Neural cell (in vitro differentiated cells): ENCODE measurements at regions not wholly inside any gene's neighbourhood (a gene's known extent, or its start where the extent isn't known, plus 50 kb on each side); places are given as distances from the start of the nearest gene placed in this dataset.

ENCODE experiments used
- H2AFZ ChIP-seq: fragments of 200-600, 300-800 bp; sonication (generic), shearing (Covaris generic); 2 replicates; pipeline ENCODE4 v1.6.0; 2014; ENCODE audit warnings: low read depth, mild to moderate bottlenecking, antibody characterized with exemption, low read length, moderate library complexity
- H3F3A ChIP-seq: fragments of 200-600 bp; shearing (Covaris generic); 2 replicates; pipeline ENCODE4 v1.6.1; 2016; ENCODE audit warnings: mild to moderate bottlenecking, moderate library complexity, mixed read lengths, antibody characterized with exemption, low read length; ENCODE audit not compliant: insufficient read depth, poor library complexity, severe bottlenecking
- H3K27ac ChIP-seq: fragments of 200-600, 300-800 bp; sonication (generic), shearing (Covaris generic); 2 replicates; pipeline ENCODE4 v1.5.1; 2014; ENCODE audit warnings: mild to moderate bottlenecking, low read length, moderate library complexity
- H3K27me3 ChIP-seq: fragments of 300-800, 200-600 bp; sonication (generic), shearing (Covaris generic); 2 replicates; pipeline ENCODE4 v1.6.0; 2014; ENCODE audit warnings: mild to moderate bottlenecking, low read depth, low read length, moderate library complexity; ENCODE audit not compliant: insufficient read depth
- H3K36me3 ChIP-seq: fragments of 300-800, 200-600 bp; sonication (generic), shearing (Covaris generic); 2 replicates; pipeline ENCODE4 v1.5.1; 2014; ENCODE audit warnings: mild to moderate bottlenecking, antibody characterized with exemption, low read length, moderate library complexity; ENCODE audit not compliant: insufficient read depth
- H3K4me2 ChIP-seq: fragments of 300-800, 200-600 bp; sonication (generic), shearing (Covaris generic); 2 replicates; pipeline ENCODE4 v1.6.0; 2014; ENCODE audit warnings: mild to moderate bottlenecking, low read length
- H3K4me3 ChIP-seq: fragments of 300-800, 200-600 bp; sonication (generic), shearing (Covaris generic); 2 replicates; pipeline ENCODE4 v1.5.1; 2014; ENCODE audit warnings: mild to moderate bottlenecking, low read length, moderate library complexity
- H3K79me2 ChIP-seq: fragments of 200-600 bp; shearing (Covaris generic); replicated peaks from 2 replicates; pipeline ENCODE4 v1.6.0; 2014; ENCODE audit warnings: mild to moderate bottlenecking, low read length, moderate library complexity; ENCODE audit not compliant: insufficient read depth
- H3K9ac ChIP-seq: fragments of 300-800, 200-600 bp; sonication (generic), shearing (Covaris generic); 2 replicates; pipeline ENCODE4 v1.6.1; 2016; ENCODE audit warnings: mild to moderate bottlenecking, low read length, mixed read lengths
- H3K9me2 ChIP-seq: fragments of 200-600 bp; shearing (Covaris generic); 2 replicates; pipeline ENCODE4 v1.6.1; 2016; ENCODE audit warnings: mild to moderate bottlenecking, low read length, mixed read lengths; ENCODE audit not compliant: insufficient read depth
- H3K9me3 ChIP-seq: fragments of 200-600, 300-800 bp; sonication (generic), shearing (Covaris generic); 2 replicates; pipeline ENCODE4 v1.6.1; 2016; ENCODE audit warnings: mild to moderate bottlenecking, mixed run types, low read length, moderate library complexity, mixed read lengths
- H4K20me1 ChIP-seq: fragments of 200-600 bp; shearing (Covaris generic); 2 replicates; pipeline ENCODE4 v1.6.1; 2016; ENCODE audit warnings: mild to moderate bottlenecking, mixed run types; ENCODE audit not compliant: insufficient read depth
- EP300 ChIP-seq: fragments of 450-650 bp; conservative IDR thresholded peaks from 2 replicates; pipeline ENCODE4 v1.6.1; 2014; ENCODE audit warnings: antibody characterized with exemption, mild to moderate bottlenecking, moderate library complexity; ENCODE audit not compliant: poor library complexity, severe bottlenecking
- EZH2 ChIP-seq: fragments of 200-600, 300-800 bp; shearing (Covaris generic), sonication (generic); IDR thresholded peaks from 2 replicates; pipeline ENCODE4 v1.6.1; 2014; ENCODE audit warnings: antibody characterized with exemption, low read length, borderline replicate concordance, mild to moderate bottlenecking; ENCODE audit not compliant: insufficient read depth, poor library complexity, severe bottlenecking
- MXI1 ChIP-seq: fragments of 450-650 bp; conservative IDR thresholded peaks from 2 replicates; pipeline ENCODE4 v1.6.1; 2014; ENCODE audit warnings: antibody characterized with exemption, mild to moderate bottlenecking; ENCODE audit not compliant: poor library complexity, severe bottlenecking
- POLR2AphosphoS5 ChIP-seq: IDR thresholded peaks from 2 replicates; pipeline ENCODE4 v1.6.1; 2012
- RAD21 ChIP-seq: fragments of 450-650 bp; conservative IDR thresholded peaks from 2 replicates; pipeline ENCODE4 v1.6.1; 2014; ENCODE audit warnings: antibody characterized with exemption, mild to moderate bottlenecking, moderate library complexity
- REST ChIP-seq: IDR thresholded peaks from 2 replicates; pipeline ENCODE4 v1.6.1; 2012; ENCODE audit warnings: borderline replicate concordance
- SMC3 ChIP-seq: fragments of 450-650 bp; conservative IDR thresholded peaks from 2 replicates; pipeline ENCODE4 v1.6.1; 2014; ENCODE audit warnings: antibody characterized with exemption, mild to moderate bottlenecking, moderate library complexity; ENCODE audit not compliant: poor library complexity
- TAF1 ChIP-seq: IDR thresholded peaks from 2 replicates; pipeline ENCODE4 v1.6.1; 2012; ENCODE audit warnings: low read depth
- TF ChIP-seq, protein P1 (sequence below): fragments of 450-650 bp; IDR thresholded peaks from 2 replicates; pipeline ENCODE4 v1.5.1; 2014; ENCODE audit warnings: antibody characterized with exemption, mild to moderate bottlenecking, moderate library complexity; ENCODE audit not compliant: poor library complexity, severe bottlenecking

GRCh38 chr5:77569409-77569808 is 69.1 kb downstream of the OTP start:
- no peaks in the 10 kb centered on the region for H3K36me3 ChIP-seq
- no peaks in the 10 kb centered on the region for H3F3A ChIP-seq
- no peaks in the 10 kb centered on the region for H4K20me1 ChIP-seq
- H3K4me3 ChIP-seq, result no peak overlapping the region
- no peaks in the 10 kb centered on the region for H3K27me3 ChIP-seq
- TF ChIP-seq MXI1 (no peak), TAF1 (no peak), POLR2AphosphoS5 (no peak)
- TF ChIP-seq, protein P1, sequence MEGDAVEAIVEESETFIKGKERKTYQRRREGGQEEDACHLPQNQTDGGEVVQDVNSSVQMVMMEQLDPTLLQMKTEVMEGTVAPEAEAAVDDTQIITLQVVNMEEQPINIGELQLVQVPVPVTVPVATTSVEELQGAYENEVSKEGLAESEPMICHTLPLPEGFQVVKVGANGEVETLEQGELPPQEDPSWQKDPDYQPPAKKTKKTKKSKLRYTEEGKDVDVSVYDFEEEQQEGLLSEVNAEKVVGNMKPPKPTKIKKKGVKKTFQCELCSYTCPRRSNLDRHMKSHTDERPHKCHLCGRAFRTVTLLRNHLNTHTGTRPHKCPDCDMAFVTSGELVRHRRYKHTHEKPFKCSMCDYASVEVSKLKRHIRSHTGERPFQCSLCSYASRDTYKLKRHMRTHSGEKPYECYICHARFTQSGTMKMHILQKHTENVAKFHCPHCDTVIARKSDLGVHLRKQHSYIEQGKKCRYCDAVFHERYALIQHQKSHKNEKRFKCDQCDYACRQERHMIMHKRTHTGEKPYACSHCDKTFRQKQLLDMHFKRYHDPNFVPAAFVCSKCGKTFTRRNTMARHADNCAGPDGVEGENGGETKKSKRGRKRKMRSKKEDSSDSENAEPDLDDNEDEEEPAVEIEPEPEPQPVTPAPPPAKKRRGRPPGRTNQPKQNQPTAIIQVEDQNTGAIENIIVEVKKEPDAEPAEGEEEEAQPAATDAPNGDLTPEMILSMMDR, result no peak
- H3K79me2 ChIP-seq, result no peaks in the 10 kb centered on the region
- no peaks in the 10 kb centered on the region for H3K9me2 ChIP-seq
- H3K9me3 ChIP-seq, result no peaks in the 10 kb centered on the region
- H3K9ac ChIP-seq, result no peak overlapping the region
- H3K27ac ChIP-seq, result no peak overlapping the region
- H3K4me2 ChIP-seq, result no peak overlapping the region
- no peak overlapping the region for H2AFZ ChIP-seq

GRCh38 chr5:77568555-77568954 is 70.0 kb downstream of the OTP start:
- Histone ChIP-seq H3F3A (no peaks in the 10 kb centered on the region), H3K4me2 (no peak overlapping the region), H3K36me3 (no peaks in the 10 kb centered on the region), H3K9me2 (no peaks in the 10 kb centered on the region), H3K4me3 (no peak overlapping the region), H3K79me2 (no peaks in the 10 kb centered on the region), H3K9me3 (no peaks in the 10 kb centered on the region), H2AFZ (no peak overlapping the region), H4K20me1 (no peaks in the 10 kb centered on the region), H3K27me3 (no peaks in the 10 kb centered on the region), H3K27ac (no peak overlapping the region), H3K9ac (no peak overlapping the region)
- TF ChIP-seq POLR2AphosphoS5 (no peak), SMC3 (no peak), REST (no peak), RAD21 (no peak), MXI1 (no peak), EZH2 (no peak), EP300 (no peak), TAF1 (no peak)
- TF ChIP-seq, protein P1, result no peak
